ENCODE measurements at regions not wholly inside any gene's neighbourhood (a gene's known extent, or its start where the extent isn't known, plus 50 kb on each side); places are given as distances from the start of the nearest gene placed in this dataset.

DNA sequence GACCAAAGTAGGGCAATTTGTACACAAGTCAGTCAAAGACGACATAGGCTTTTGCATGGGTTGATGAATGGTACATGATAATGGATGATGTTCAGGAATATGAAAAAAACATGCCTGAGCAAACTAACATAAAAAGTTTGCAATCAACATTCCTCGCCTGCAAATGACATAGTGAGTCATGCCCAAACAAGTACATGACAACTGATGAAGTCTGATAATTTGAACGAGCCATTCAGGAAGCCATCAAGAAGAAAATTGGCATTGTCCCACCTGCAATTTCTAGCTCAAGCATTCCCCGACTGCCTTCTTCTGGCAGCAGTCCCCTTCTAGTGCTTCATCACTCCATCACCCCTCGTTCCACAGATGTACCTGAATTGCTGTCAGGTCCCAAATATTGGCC lies 118.4 kb upstream of the NR5A2 start:
- TF ChIP-seq, protein P1, sequence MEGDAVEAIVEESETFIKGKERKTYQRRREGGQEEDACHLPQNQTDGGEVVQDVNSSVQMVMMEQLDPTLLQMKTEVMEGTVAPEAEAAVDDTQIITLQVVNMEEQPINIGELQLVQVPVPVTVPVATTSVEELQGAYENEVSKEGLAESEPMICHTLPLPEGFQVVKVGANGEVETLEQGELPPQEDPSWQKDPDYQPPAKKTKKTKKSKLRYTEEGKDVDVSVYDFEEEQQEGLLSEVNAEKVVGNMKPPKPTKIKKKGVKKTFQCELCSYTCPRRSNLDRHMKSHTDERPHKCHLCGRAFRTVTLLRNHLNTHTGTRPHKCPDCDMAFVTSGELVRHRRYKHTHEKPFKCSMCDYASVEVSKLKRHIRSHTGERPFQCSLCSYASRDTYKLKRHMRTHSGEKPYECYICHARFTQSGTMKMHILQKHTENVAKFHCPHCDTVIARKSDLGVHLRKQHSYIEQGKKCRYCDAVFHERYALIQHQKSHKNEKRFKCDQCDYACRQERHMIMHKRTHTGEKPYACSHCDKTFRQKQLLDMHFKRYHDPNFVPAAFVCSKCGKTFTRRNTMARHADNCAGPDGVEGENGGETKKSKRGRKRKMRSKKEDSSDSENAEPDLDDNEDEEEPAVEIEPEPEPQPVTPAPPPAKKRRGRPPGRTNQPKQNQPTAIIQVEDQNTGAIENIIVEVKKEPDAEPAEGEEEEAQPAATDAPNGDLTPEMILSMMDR (IDR thresholded peaks at IDR 0.05) = no peak
- TF ChIP-seq POLR2A (IDR thresholded peaks at IDR 0.05) = no peak

Data from Peyer's patch (tissue), 4 donors.